Vagina (tissue), 2 donors: ENCODE measurements at regions not wholly inside any gene's neighbourhood (a gene's known extent, or its start where the extent isn't known, plus 50 kb on each side); places are given as distances from the start of the nearest gene placed in this dataset.

Experiments used
- DNase-seq, 2 donors: peaks; one replicate each; pipeline ENCODE4 v3.0.0-alpha.2; 2017; ENCODE audit errors: extremely low spot score in 2 of 2
- H3K27ac ChIP-seq: fragments of 200-600 bp; sonication (generic); one replicate; pipeline ENCODE4 v1.5.1; 2019
- H3K27me3 ChIP-seq: fragments of 200-600 bp; sonication (generic); one replicate; pipeline ENCODE4 v1.5.1; 2019
- H3K36me3 ChIP-seq, 2 donors: fragments of 200-600 bp; sonication (generic); one replicate each; pipeline ENCODE4 v1.5.1; 2017 to 2019
- H3K4me1 ChIP-seq: fragments of 200-600 bp; sonication (generic); one replicate; pipeline ENCODE4 v1.5.1; 2019
- H3K4me3 ChIP-seq, 2 donors: fragments of 200-600 bp; sonication (generic); 1 replicate in 1 of 2; 2 replicates in 1 of 2; pipeline ENCODE4 v1.5.1; 2016 to 2019
- H3K9me3 ChIP-seq: fragments of 200-600 bp; sonication (generic); one replicate; pipeline ENCODE4 v1.5.1; 2019
- POLR2A ChIP-seq, 2 donors: fragments of 450-650 bp; IDR thresholded peaks; one replicate each; pipeline ENCODE4 v1.6.1; 2017; ENCODE audit warnings: antibody characterized with exemption in 2 of 2, mild to moderate bottlenecking in 2 of 2, moderate library complexity in 2 of 2
- POLR2AphosphoS5 ChIP-seq, 2 donors: sonication (generic); formaldehyde crosslinking; IDR thresholded peaks; one replicate each; pipeline ENCODE4 v1.9.0; 2017; ENCODE audit warnings: antibody characterized with exemption in 2 of 2, mild to moderate bottlenecking in 2 of 2, low read depth in 1 of 2; ENCODE audit not compliant: insufficient read depth in 1 of 2
- intact Hi-C: fragments of 100-400 bp; cut with DNase I; formaldehyde crosslinking; loops from one replicate; pipeline ENCODE4 v1.15.1; 2023
- TF ChIP-seq, protein P1 (sequence below), 3 experiments: fragments of 450-650 bp in 2 of 3; fragments of 200-600 bp in 1 of 3; sonication (generic) in 1 of 3; IDR thresholded peaks; one replicate each; pipeline ENCODE4 v1.5.1; 2017 to 2019; ENCODE audit warnings: antibody characterized with exemption in 3 of 3, mild to moderate bottlenecking in 2 of 3, moderate library complexity in 2 of 3

- H3K36me3 ChIP-seq = no peaks in the 10 kb centered on the region
- no peaks in the 10 kb centered on the region for H3K9me3 ChIP-seq
- intact Hi-C loops = no loop called here
These were observed 466.5 kb upstream of the GJE1 start for GRCh38 chr6:141666187-141666586.

DNA sequence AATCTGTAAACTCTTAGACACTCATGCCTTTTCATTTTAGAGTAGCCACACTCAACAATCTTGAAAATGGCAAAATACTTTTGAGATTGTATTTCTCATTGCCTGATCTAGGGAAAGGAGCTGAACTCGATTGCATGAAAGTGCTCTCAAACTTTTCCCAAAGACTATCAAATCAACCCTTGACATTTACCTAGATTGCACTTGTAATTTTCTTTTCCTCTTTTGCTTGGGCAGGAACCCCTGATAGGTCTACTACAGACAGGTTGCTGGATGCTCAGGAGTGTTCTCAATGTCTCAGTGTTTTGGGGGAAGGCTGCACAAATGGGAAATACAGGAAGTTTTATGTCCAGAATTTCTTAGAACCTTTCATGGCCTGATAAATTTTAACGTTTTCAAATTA lies 468.0 kb upstream of the GJE1 start:
- Histone ChIP-seq H3K36me3 (no peaks in the 10 kb centered on the region), H3K4me1 (no peaks in the 10 kb centered on the region), H3K27me3 (no peaks in the 10 kb centered on the region), H3K9me3 (no peaks in the 10 kb centered on the region), H3K27ac (no peak overlapping the region), H3K4me3 (no peak overlapping the region)
- intact Hi-C loops = no loop called here
- DNase-seq = no peak
- TF ChIP-seq POLR2A (IDR thresholded peaks at IDR 0.05) (no peak), POLR2AphosphoS5 (IDR thresholded peaks at IDR 0.05; ENCODE audit: insufficient read depth in 1 of 2, low read depth in 1 of 2) (no peak)
- TF ChIP-seq, protein P1, sequence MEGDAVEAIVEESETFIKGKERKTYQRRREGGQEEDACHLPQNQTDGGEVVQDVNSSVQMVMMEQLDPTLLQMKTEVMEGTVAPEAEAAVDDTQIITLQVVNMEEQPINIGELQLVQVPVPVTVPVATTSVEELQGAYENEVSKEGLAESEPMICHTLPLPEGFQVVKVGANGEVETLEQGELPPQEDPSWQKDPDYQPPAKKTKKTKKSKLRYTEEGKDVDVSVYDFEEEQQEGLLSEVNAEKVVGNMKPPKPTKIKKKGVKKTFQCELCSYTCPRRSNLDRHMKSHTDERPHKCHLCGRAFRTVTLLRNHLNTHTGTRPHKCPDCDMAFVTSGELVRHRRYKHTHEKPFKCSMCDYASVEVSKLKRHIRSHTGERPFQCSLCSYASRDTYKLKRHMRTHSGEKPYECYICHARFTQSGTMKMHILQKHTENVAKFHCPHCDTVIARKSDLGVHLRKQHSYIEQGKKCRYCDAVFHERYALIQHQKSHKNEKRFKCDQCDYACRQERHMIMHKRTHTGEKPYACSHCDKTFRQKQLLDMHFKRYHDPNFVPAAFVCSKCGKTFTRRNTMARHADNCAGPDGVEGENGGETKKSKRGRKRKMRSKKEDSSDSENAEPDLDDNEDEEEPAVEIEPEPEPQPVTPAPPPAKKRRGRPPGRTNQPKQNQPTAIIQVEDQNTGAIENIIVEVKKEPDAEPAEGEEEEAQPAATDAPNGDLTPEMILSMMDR (IDR thresholded peaks at IDR 0.05) = no peak

More at GRCh38 chr6:141666187-141666586, 466.5 kb upstream of the GJE1 start:
- DNase-seq = no peak
- H3K27ac ChIP-seq = no peak overlapping the region
- H3K4me3 ChIP-seq = no peak overlapping the region
- no peak for TF ChIP-seq POLR2A (IDR thresholded peaks at IDR 0.05)
- TF ChIP-seq POLR2AphosphoS5 (IDR thresholded peaks at IDR 0.05; ENCODE audit: insufficient read depth in 1 of 2, low read depth in 1 of 2) = no peak
- TF ChIP-seq, protein P1 (IDR thresholded peaks at IDR 0.05) = no peak
- no peaks in the 10 kb centered on the region for H3K27me3 ChIP-seq
- no peaks in the 10 kb centered on the region for H3K4me1 ChIP-seq

DNA sequence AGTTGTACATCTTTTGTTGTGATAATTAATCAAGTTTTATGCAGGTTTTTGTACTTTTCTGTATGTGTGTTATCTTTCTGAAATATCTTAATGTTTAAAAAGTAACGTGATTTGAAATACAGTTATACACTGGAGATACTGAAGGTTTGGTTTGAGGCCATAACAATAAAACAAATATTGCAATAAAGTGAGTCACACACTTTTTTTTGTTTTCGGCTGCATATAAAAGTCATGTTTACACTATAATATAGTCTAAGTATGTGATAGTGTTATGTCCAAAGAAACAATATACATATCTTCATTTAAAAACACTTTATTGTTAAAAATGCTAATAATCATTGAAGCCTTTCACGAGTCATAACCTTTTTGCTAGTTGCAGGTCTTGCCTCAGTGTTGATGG lies 473.1 kb upstream of the GJE1 start:
- H3K27ac ChIP-seq = no peak overlapping the region

DNA sequence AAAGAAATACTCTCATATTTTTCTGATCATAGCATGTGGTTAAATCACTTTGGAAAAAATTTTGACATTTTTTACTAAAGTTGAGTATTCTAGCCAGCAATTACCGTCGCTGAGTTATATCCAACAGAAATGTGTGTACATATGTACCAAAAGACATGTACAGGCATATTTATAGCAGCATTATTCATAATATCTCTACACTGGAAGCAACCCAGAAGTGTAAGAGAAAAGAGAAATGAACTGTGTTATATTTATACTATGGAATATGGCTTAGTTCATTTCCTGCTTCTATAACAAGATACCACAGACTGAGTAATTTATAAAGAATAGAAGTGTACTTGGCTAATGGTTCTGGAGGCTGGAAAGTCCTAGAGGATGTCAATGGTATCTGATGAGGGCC lies 474.0 kb upstream of the GJE1 start:
- H3K4me1 ChIP-seq = no peaks in the 10 kb centered on the region
- no peak for DNase-seq
- no peak overlapping the region for H3K27ac ChIP-seq
- TF ChIP-seq POLR2AphosphoS5 (IDR thresholded peaks at IDR 0.05; ENCODE audit: insufficient read depth in 1 of 2, low read depth in 1 of 2) = no peak
- TF ChIP-seq POLR2A (IDR thresholded peaks at IDR 0.05) = no peak
- TF ChIP-seq, protein P1 (IDR thresholded peaks at IDR 0.05) = no peak
- intact Hi-C loops = no loop called here
- no peaks in the 10 kb centered on the region for H3K36me3 ChIP-seq
- H3K9me3 ChIP-seq = no peaks in the 10 kb centered on the region
- H3K4me3 ChIP-seq = no peak overlapping the region
- H3K27me3 ChIP-seq = no peaks in the 10 kb centered on the region

More for the DNA sequence above, 473.1 kb upstream of the GJE1 start:
- Histone ChIP-seq H3K36me3 (no peaks in the 10 kb centered on the region), H3K4me1 (no peaks in the 10 kb centered on the region), H3K4me3 (no peak overlapping the region), H3K27me3 (no peaks in the 10 kb centered on the region), H3K9me3 (no peaks in the 10 kb centered on the region)
- TF ChIP-seq, protein P1 (IDR thresholded peaks at IDR 0.05) = no peak
- no peak for TF ChIP-seq POLR2AphosphoS5 (IDR thresholded peaks at IDR 0.05; ENCODE audit: insufficient read depth in 1 of 2, low read depth in 1 of 2)
- intact Hi-C loops = no loop called here
- DNase-seq = no peak

- no peak for TF ChIP-seq POLR2A (IDR thresholded peaks at IDR 0.05)
- TF ChIP-seq, protein P1 (IDR thresholded peaks at IDR 0.05) = no peak
- TF ChIP-seq POLR2AphosphoS5 (IDR thresholded peaks at IDR 0.05; ENCODE audit: insufficient read depth in 1 of 2, low read depth in 1 of 2) = no peak
These were observed 474.9 kb upstream of the GJE1 start for GRCh38 chr6:141657812-141658211.

More at GRCh38 chr6:141657812-141658211, 474.9 kb upstream of the GJE1 start:
- H3K27me3 ChIP-seq = no peaks in the 10 kb centered on the region
- H3K4me1 ChIP-seq = no peaks in the 10 kb centered on the region
- no peaks in the 10 kb centered on the region for H3K36me3 ChIP-seq
- H3K9me3 ChIP-seq = no peaks in the 10 kb centered on the region
- H3K4me3 ChIP-seq = no peak overlapping the region
- no peak overlapping the region for H3K27ac ChIP-seq
- DNase-seq = no peak
- intact Hi-C loops = no loop called here
